ENCODE measurements at regions not wholly inside any gene's neighbourhood (a gene's known extent, or its start where the extent isn't known, plus 50 kb on each side); places are given as distances from the start of the nearest gene placed in this dataset.

DNA sequence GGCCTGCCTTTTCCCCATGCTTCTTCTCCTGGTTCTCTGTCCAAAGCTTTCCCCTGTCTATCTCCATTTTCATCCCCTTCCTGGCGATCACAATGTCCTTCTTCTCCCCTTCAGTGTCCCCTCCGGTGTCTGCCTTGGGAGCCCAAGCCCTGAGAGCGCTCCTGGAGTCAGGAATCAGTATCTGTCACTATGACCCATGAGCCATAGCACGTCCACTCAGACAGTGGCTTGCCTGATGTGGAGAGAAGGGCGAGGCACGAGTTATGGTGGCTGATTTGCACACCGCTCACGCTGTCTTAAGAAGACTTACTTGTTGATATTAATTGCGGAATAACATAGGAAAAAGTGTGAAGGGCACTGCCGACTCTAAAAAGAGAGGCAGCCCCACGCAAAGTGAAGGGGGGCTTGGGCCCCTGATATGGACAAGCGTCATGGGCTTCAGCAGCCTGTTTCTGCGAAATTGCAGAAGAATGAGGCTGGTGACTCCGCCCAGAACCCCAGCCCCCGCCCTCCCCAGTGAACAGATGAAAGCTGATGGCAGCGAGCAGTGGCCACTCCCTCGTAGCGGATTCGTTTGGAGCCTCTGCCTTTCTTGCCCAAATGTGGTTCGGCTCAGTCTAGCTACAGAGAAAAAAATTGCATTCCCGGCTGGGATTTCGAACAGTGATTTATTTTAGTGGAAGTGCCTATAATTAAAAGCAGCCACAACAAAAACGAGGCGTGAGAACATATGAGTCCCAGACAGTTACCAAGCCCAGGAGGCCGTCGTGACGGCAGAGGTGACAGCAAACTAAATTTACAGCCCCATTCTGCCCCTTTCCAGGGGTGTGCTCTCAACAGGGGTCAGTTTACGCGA is 149.8 kb downstream of the ICE1 start:
- Histone ChIP-seq H3K4me1 (ENCODE audit: insufficient read depth, low read length) (peaks cover 5% of the 10 kb centered on the region; the same call in 1 of the 2 replicates), H3K4me3 (ENCODE audit: low read length) (no peak overlapping the region), H3K9ac (ENCODE audit: low read depth, low read length) (no peak overlapping the region), H3K36me3 (ENCODE audit: insufficient read depth, low read length) (no peaks in the 10 kb centered on the region), H3K27me3 (ENCODE audit: insufficient read depth, low read length) (no peaks in the 10 kb centered on the region), H3K27ac (ENCODE audit: low read depth, low read length) (no peak overlapping the region), H3K9me3 (ENCODE audit: insufficient read depth, low read depth, low read length) (no peaks in the 10 kb centered on the region)
- WGBS, result 86% methylated on average over 29 of the region's 29 CpGs

DNA sequence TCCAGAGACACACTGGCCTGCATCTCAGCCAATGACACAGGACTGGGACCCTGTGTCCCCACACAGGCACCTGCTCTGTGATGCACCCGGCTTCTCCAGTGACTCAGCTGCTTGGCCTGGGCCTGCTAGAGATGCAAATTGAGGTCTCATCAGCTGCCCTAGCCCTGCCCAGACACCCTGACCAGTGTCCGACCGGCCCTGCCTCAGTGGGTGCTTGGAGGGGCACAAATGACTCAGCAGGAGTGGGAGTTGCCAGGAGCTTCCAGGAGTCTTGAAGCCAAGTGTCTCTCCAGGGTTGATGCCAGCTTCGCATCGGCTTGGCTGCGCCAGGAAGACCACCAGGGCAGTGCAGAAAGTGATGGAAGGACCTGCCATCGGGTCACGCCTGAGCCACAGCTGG is 148.2 kb downstream of the ICE1 start:
- Histone ChIP-seq H3K27me3 (ENCODE audit: insufficient read depth, low read length) (no peaks in the 10 kb centered on the region), H3K9ac (ENCODE audit: low read depth, low read length) (no peak overlapping the region), H3K9me3 (ENCODE audit: insufficient read depth, low read depth, low read length) (no peaks in the 10 kb centered on the region), H3K36me3 (ENCODE audit: insufficient read depth, low read length) (no peaks in the 10 kb centered on the region), H3K4me1 (ENCODE audit: insufficient read depth, low read length) (peaks cover 5% of the 10 kb centered on the region; the same call in 1 of the 2 replicates), H3K27ac (ENCODE audit: low read depth, low read length) (no peak overlapping the region), H3K4me3 (ENCODE audit: low read length) (no peak overlapping the region)
- 96% methylated on average over 8 of the region's 8 CpGs for WGBS

DNA sequence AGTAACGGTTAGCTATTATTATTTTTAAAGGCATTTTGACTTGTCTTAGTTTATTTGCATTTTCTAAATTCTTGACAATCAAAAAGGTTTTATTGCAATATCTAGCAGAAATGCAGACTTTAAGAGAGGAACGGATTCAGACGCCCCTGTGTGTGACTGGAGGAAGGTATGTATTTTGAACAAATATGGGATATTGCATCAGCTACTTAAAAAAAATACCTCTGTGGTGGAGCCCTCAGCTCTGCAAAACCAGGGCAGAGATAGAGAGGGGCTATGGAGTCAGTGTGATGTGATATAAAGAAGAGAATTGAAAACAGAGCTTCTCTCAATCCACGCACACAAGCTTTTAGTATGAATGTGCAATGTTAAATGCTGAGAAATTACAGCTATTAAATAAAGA is 142.4 kb downstream of the ICE1 start:
- H3K27me3 ChIP-seq (ENCODE audit: insufficient read depth, low read length), result no peaks in the 10 kb centered on the region

DNA sequence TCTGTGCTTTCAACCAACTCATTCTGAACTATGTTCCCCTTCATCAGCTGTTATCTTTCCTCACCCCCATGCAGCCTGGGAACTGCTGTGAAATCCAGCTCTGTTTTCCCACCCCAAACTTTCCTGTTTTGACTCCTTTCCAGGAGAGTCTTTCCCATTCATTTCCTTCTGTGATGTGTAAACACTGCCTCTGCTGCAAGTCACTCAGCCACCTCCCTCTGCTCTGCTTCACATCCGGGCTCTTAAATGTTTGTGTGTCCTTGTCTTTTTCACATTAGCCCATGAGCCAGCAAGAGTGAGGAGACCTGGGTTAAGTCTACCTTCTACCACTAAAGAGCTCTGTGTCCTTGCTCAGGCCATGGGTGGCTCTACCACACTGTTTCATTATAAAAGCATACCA is 137.5 kb downstream of the ICE1 start:
- Histone ChIP-seq H3K4me3 (ENCODE audit: low read length) (no peak overlapping the region), H3K27me3 (ENCODE audit: insufficient read depth, low read length) (no peaks in the 10 kb centered on the region), H3K36me3 (ENCODE audit: insufficient read depth, low read length) (no peaks in the 10 kb centered on the region), H3K9me3 (ENCODE audit: insufficient read depth, low read depth, low read length) (no peaks in the 10 kb centered on the region), H3K27ac (ENCODE audit: low read depth, low read length) (no peak overlapping the region), H3K4me1 (ENCODE audit: insufficient read depth, low read length) (peaks cover 6% of the 10 kb centered on the region), H3K9ac (ENCODE audit: low read depth, low read length) (no peak overlapping the region)
- 52% methylated on average over 1 of the region's 1 CpG for WGBS

More for the DNA sequence above, 142.4 kb downstream of the ICE1 start:
- peaks cover 5% of the 10 kb centered on the region for H3K4me1 ChIP-seq (ENCODE audit: insufficient read depth, low read length)
- WGBS, result 92% methylated on average over 4 of the region's 4 CpGs
- no peak overlapping the region for H3K9ac ChIP-seq (ENCODE audit: low read depth, low read length)
- H3K9me3 ChIP-seq (ENCODE audit: insufficient read depth, low read depth, low read length), result no peaks in the 10 kb centered on the region
- no peak overlapping the region for H3K4me3 ChIP-seq (ENCODE audit: low read length)
- H3K27ac ChIP-seq (ENCODE audit: low read depth, low read length), result no peak overlapping the region
- H3K36me3 ChIP-seq (ENCODE audit: insufficient read depth, low read length), result no peaks in the 10 kb centered on the region

DNA sequence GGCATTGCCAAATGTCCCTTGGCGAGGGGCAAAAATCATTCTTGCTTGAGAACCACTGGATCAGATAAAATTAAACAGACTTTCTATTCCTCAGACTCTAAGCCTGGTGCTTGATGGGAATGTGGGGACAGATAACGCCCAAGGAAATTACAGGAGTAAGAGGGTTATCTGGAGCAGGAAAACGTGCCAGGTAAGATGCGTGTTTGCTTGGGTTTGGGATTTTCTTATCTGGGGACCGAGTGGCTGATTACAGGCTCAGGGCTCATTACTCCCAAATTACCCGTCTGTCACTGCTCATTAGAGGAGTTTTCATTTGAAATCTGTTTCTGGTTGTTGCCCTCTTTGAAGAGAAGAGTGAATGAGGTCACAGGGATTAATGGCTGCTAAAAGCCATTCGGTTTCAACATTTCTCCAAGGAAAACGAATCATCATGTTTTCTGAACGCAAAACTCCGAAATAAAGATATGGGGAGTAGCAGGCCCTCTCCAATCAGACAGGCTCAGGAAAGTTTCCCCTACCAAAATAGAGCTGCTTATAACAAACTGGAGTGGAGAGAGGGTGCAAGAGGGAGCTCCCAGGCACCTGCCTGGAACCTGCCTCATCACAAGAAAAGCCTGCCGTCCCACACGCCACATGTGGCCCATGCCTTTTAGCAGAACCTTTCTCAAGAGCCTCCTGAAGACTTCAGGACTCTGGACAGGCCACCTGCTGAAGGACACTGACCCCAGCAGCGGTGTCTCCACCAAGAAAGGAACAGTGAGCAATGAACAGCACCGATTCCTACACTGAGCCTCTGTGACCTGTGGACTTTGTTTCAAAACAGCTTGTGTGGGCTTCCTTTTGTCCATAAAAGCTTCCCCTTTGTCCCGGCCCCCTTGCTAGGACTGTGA is 136.4 kb downstream of the ICE1 start:
- Histone ChIP-seq H3K27ac (ENCODE audit: low read depth, low read length) (no peak overlapping the region), H3K9ac (ENCODE audit: low read depth, low read length) (no peak overlapping the region), H3K27me3 (ENCODE audit: insufficient read depth, low read length) (no peaks in the 10 kb centered on the region), H3K4me1 (ENCODE audit: insufficient read depth, low read length) (peaks cover 6% of the 10 kb centered on the region), H3K4me3 (ENCODE audit: low read length) (no peak overlapping the region), H3K9me3 (ENCODE audit: insufficient read depth, low read depth, low read length) (0 out of 2 replicates have a peak, but pooled peaks cover 2% of the 10 kb centered on the region), H3K36me3 (ENCODE audit: insufficient read depth, low read length) (no peaks in the 10 kb centered on the region)
- 89% methylated on average over 15 of the region's 15 CpGs for WGBS

DNA sequence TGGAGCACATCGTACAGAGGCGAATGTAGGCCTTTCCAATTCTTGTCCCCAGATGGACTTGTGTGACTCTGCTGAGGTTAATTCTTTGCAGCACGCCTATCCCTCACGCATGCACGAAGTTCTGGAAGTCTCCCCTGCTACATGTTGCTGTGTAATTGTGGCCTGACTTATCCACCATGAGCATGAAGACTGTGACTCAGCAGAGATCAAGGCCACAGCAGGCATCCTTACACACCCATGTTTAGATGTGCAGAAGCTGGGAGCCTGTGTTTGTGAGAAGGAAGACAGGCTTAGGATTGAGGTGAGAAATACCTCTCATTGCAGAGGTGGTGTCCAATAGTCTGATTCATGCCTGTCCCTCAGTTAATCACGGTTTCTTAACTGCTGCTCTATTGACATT is 135.6 kb downstream of the ICE1 start:
- Histone ChIP-seq H3K27me3 (ENCODE audit: insufficient read depth, low read length) (no peaks in the 10 kb centered on the region), H3K9ac (ENCODE audit: low read depth, low read length) (no peak overlapping the region), H3K4me3 (ENCODE audit: low read length) (no peak overlapping the region), H3K27ac (ENCODE audit: low read depth, low read length) (no peak overlapping the region), H3K36me3 (ENCODE audit: insufficient read depth, low read length) (no peaks in the 10 kb centered on the region), H3K4me1 (ENCODE audit: insufficient read depth, low read length) (peaks cover 6% of the 10 kb centered on the region), H3K9me3 (ENCODE audit: insufficient read depth, low read depth, low read length) (0 out of 2 replicates have a peak, but pooled peaks cover 2% of the 10 kb centered on the region)
- 93% methylated on average over 6 of the region's 6 CpGs for WGBS

DNA sequence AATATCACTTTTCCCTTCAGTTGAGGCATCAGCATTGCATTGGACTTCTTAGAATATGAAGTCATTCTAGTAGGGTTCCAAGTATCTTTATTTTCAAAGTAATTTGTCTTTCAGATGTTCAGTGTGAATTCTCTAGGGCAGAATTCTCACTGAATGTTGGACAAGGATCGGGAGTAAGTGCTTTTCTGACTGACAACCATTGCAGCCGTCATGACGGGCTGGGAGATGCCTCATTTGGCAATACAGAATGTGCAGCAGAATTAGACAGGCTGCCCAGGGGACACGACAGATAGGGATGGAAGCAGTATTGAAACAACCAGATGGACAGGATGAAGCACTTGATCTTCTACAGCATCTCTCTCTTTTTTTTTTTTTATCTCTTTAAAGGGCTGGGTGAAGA is 129.0 kb downstream of the ICE1 start:
- H3K4me3 ChIP-seq (ENCODE audit: low read length), result no peak overlapping the region
- WGBS, result 92% methylated on average over 4 of the region's 4 CpGs
- no peaks in the 10 kb centered on the region for H3K36me3 ChIP-seq (ENCODE audit: insufficient read depth, low read length)
- H3K27ac ChIP-seq (ENCODE audit: low read depth, low read length), result no peak overlapping the region
- H3K4me1 ChIP-seq (ENCODE audit: insufficient read depth, low read length), result no peaks in the 10 kb centered on the region
- no peak overlapping the region for H3K9ac ChIP-seq (ENCODE audit: low read depth, low read length)
- H3K27me3 ChIP-seq (ENCODE audit: insufficient read depth, low read length), result no peaks in the 10 kb centered on the region
- H3K9me3 ChIP-seq (ENCODE audit: insufficient read depth, low read depth, low read length), result 0 out of 2 replicates have a peak, but pooled peaks cover 2% of the 10 kb centered on the region

DNA sequence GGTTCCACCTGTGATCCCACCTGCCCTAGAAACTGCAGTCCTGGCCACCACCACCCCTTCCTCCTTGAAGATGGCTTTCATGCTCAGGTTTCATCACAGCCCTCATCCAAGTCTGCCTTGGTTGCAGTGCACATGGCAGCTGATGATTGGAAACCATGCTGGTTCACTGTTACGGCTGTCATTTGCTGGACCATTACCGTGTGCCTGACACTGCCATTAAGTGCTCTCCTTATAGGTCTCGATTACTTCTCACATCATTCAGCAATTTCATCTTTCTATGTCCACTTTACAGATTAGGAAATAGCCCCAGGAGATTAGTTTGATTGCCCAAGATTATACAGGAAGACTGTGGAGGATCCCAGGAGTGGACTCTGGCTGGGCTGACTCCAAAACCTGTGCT is 123.9 kb downstream of the ICE1 start:
- Histone ChIP-seq H3K36me3 (ENCODE audit: insufficient read depth, low read length) (no peaks in the 10 kb centered on the region), H3K27me3 (ENCODE audit: insufficient read depth, low read length) (no peaks in the 10 kb centered on the region), H3K9ac (ENCODE audit: low read depth, low read length) (no peak overlapping the region), H3K27ac (ENCODE audit: low read depth, low read length) (no peak overlapping the region), H3K4me1 (ENCODE audit: insufficient read depth, low read length) (peaks cover 16% of the 10 kb centered on the region), H3K9me3 (ENCODE audit: insufficient read depth, low read depth, low read length) (no peaks in the 10 kb centered on the region), H3K4me3 (ENCODE audit: low read length) (no peak overlapping the region)
- WGBS, result 98% methylated on average over 3 of the region's 3 CpGs

DNA sequence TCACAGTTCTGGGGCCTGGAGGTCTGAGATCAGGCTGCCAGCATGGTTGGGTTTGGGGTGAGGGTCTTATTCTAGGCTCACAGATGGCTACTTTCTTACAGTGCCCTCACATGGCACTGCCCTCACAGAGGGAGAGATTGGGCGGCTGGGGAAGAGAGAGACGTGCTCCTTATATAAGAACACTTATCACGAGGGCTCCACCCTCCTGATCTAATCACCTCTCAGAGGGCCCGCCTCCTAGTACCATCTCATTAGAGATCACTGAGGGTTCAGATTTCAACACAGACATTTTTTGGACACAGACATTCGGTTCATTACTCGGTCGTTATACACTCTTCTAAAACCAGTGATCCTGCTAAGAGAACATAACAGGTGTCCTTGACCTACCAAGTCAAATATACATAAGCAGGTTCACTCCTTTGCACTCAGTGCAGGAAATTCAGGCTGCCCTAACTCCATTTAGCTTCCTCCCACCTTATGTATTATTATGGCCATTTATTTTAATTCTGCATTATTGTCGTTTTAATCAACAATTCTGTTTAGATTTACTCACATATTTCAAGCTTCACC is 121.7 kb downstream of the ICE1 start:
- 93% methylated on average over 8 of the region's 8 CpGs for WGBS
- no peak overlapping the region for H3K9ac ChIP-seq (ENCODE audit: low read depth, low read length)

DNA sequence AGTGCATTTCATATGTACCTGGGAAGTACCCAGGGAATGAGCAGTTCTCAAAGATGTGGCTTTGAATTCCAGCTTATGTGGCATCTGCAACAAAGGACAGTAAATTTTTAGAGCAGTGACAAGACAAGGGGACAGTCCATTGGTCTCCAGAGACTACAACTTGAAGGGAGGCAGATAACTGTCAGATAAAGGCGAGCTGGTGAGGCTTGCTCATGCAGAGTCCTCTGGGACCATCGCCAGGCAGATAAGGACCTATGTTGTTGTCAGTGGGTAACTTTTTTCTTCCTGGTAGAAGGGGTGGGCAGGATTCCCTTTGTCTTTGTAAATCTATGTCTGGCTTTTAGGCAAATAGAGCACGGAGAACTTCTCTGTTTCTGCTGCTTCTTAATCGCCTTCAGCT is 120.2 kb downstream of the ICE1 start:
- H3K4me3 ChIP-seq (ENCODE audit: low read length), result no peak overlapping the region
- H3K4me1 ChIP-seq (ENCODE audit: insufficient read depth, low read length), result peaks cover 16% of the 10 kb centered on the region
- 53% methylated on average over 4 of the region's 4 CpGs for WGBS
- no peaks in the 10 kb centered on the region for H3K9me3 ChIP-seq (ENCODE audit: insufficient read depth, low read depth, low read length)
- H3K27me3 ChIP-seq (ENCODE audit: insufficient read depth, low read length), result no peaks in the 10 kb centered on the region
- no peak overlapping the region for H3K9ac ChIP-seq (ENCODE audit: low read depth, low read length)
- H3K36me3 ChIP-seq (ENCODE audit: insufficient read depth, low read length), result no peaks in the 10 kb centered on the region
- H3K27ac ChIP-seq (ENCODE audit: low read depth, low read length), result no peak overlapping the region

More for the DNA sequence above, 121.7 kb downstream of the ICE1 start:
- H3K36me3 ChIP-seq (ENCODE audit: insufficient read depth, low read length), result no peaks in the 10 kb centered on the region
- H3K4me3 ChIP-seq (ENCODE audit: low read length), result no peak overlapping the region
- H3K9me3 ChIP-seq (ENCODE audit: insufficient read depth, low read depth, low read length), result no peaks in the 10 kb centered on the region
- H3K27ac ChIP-seq (ENCODE audit: low read depth, low read length), result no peak overlapping the region
- H3K4me1 ChIP-seq (ENCODE audit: insufficient read depth, low read length), result peaks cover 16% of the 10 kb centered on the region
- no peaks in the 10 kb centered on the region for H3K27me3 ChIP-seq (ENCODE audit: insufficient read depth, low read length)

DNA sequence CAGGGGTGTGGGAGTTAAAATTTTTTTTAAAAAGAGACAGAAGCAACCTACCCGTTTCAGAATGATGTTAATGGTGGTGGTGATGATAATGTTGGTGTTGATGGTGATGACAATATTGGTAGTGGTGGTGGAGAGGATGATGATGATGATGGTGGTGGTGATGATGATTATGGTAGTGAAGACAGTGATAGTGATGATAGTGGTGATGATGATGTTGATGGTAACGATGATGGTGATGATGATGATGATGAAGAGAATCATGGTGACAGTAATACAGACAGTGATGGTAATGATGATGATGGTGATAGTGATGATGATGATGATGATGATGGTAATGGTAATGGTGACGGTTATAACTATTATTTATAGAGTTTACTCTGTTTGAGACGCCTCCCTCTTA is 117.6 kb downstream of the ICE1 start:
- Histone ChIP-seq H3K9ac (ENCODE audit: low read depth, low read length) (no peak overlapping the region), H3K9me3 (ENCODE audit: insufficient read depth, low read depth, low read length) (no peaks in the 10 kb centered on the region), H3K36me3 (ENCODE audit: insufficient read depth, low read length) (no peaks in the 10 kb centered on the region), H3K4me1 (ENCODE audit: insufficient read depth, low read length) (peaks cover 19% of the 10 kb centered on the region), H3K27ac (ENCODE audit: low read depth, low read length) (no peak overlapping the region), H3K27me3 (ENCODE audit: insufficient read depth, low read length) (no peaks in the 10 kb centered on the region), H3K4me3 (ENCODE audit: low read length) (no peak overlapping the region)
- WGBS, result 64% methylated on average over 3 of the region's 4 CpGs

Data from HUES64 (cell line).